Lung (tissue), 11 donors: ENCODE measurements at regions not wholly inside any gene's neighbourhood (a gene's known extent, or its start where the extent isn't known, plus 50 kb on each side); places are given as distances from the start of the nearest gene placed in this dataset.

ENCODE experiments used
- ATAC-seq: fragments of 200-7000 bp; cut with Tn5 transposase; one replicate; pipeline ENCODE4 v1.9.1; 2020; ENCODE audit warnings: moderate number of reproducible peaks; ENCODE audit not compliant: insufficient read depth, low FRiP score
- DNase-seq, 3 donors: peaks; one replicate each; pipeline ENCODE4 v3.0.0-alpha.2; 2013 to 2017
- H3K27ac ChIP-seq, 2 donors: one replicate each; pipeline ENCODE4 v1.5.1; 2013; ENCODE audit warnings: mild to moderate bottlenecking in 2 of 2, moderate library complexity in 2 of 2, control low read depth in 1 of 2, inconsistent platforms in 1 of 2, low read depth in 1 of 2, low read length in 1 of 2
- H3K27me3 ChIP-seq, 3 donors: one replicate each; pipeline ENCODE4 v1.5.1; 2013; ENCODE audit warnings: low read length in 2 of 3; ENCODE audit not compliant: control insufficient read depth in 3 of 3, insufficient read depth in 3 of 3
- H3K36me3 ChIP-seq, 4 donors: one replicate each; pipeline ENCODE4 v1.5.1; 2013; ENCODE audit warnings: low read length in 4 of 4, mild to moderate bottlenecking in 1 of 4, moderate library complexity in 1 of 4; ENCODE audit not compliant: control insufficient read depth in 4 of 4, insufficient read depth in 4 of 4
- H3K4me1 ChIP-seq, 5 donors: one replicate each; pipeline ENCODE4 v1.5.1; 2013; ENCODE audit warnings: low read length in 5 of 5, mild to moderate bottlenecking in 2 of 5, moderate library complexity in 1 of 5; ENCODE audit not compliant: control insufficient read depth in 5 of 5, insufficient read depth in 5 of 5
- H3K4me3 ChIP-seq: one replicate; pipeline ENCODE4 v1.5.1; 2013; ENCODE audit warnings: mild to moderate bottlenecking, control low read depth, moderate library complexity
- H3K9ac ChIP-seq, 2 donors: one replicate each; pipeline ENCODE4 v1.5.1; 2013; ENCODE audit warnings: low read length in 2 of 2, control low read depth in 1 of 2; ENCODE audit not compliant: insufficient read depth in 1 of 2
- H3K9me3 ChIP-seq, 4 donors: one replicate each; pipeline ENCODE4 v1.5.1; 2013; ENCODE audit warnings: low read length in 3 of 4, mild to moderate bottlenecking in 1 of 4, moderate library complexity in 1 of 4; ENCODE audit not compliant: control insufficient read depth in 4 of 4, insufficient read depth in 3 of 4
- WGBS, 2 donors: extraction: QIAGEN DNeasy Blood & Tissue Kit; methylation state at CpG; one replicate each; pipeline ENCODE4 v1.1.7; 2013; 5-methylcytosine and 5-hydroxymethylcytosine counted together
- TF ChIP-seq, protein P1 (sequence below): IDR thresholded peaks from 2 replicates; pipeline ENCODE4 v1.5.1; 2012; ENCODE audit warnings: mild to moderate bottlenecking; ENCODE audit errors: control extremely low read depth, extremely low read depth
- donor health status: control.
- donor health status: control.
- donor health status: Bipolar disorder and iron deficiency.
- donor health status: healthy.
- donor health status: DM: yes; HTN: yes; CAD: no.

DNA sequence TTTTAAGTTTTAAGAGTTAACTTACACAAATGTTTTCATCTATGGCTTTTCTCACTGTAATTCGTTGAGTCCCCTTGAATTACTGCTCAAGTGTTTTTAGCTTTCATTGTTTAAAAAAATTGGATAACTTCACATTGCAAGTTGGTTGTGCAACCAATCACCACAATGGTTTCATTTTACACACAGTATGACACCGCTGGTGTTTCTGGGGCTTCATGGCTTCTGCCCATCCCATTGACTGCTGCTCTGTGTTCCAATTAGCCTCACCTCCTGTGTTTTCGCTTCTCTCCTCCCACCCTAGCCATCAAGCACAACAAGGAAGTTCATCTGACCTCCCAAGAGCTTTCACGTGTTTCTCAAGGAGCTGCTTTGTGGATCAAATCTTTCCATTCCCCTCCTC, 199.1 kb upstream of the CHAC2 start:
- TF ChIP-seq, protein P1, sequence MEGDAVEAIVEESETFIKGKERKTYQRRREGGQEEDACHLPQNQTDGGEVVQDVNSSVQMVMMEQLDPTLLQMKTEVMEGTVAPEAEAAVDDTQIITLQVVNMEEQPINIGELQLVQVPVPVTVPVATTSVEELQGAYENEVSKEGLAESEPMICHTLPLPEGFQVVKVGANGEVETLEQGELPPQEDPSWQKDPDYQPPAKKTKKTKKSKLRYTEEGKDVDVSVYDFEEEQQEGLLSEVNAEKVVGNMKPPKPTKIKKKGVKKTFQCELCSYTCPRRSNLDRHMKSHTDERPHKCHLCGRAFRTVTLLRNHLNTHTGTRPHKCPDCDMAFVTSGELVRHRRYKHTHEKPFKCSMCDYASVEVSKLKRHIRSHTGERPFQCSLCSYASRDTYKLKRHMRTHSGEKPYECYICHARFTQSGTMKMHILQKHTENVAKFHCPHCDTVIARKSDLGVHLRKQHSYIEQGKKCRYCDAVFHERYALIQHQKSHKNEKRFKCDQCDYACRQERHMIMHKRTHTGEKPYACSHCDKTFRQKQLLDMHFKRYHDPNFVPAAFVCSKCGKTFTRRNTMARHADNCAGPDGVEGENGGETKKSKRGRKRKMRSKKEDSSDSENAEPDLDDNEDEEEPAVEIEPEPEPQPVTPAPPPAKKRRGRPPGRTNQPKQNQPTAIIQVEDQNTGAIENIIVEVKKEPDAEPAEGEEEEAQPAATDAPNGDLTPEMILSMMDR = no peak
- no peak for ATAC-seq
- DNase-seq = no peak
- Histone ChIP-seq H3K9me3 (no peaks in the 10 kb centered on the region), H3K27ac (no peak overlapping the region), H3K4me1 (no peaks in the 10 kb centered on the region), H3K9ac (no peak overlapping the region), H3K36me3 (no peaks in the 10 kb centered on the region), H3K4me3 (no peak overlapping the region), H3K27me3 (no peaks in the 10 kb centered on the region)
- 55 to 68% methylated on average over 4 of the region's 4 CpGs for WGBS, 2 donors

DNA sequence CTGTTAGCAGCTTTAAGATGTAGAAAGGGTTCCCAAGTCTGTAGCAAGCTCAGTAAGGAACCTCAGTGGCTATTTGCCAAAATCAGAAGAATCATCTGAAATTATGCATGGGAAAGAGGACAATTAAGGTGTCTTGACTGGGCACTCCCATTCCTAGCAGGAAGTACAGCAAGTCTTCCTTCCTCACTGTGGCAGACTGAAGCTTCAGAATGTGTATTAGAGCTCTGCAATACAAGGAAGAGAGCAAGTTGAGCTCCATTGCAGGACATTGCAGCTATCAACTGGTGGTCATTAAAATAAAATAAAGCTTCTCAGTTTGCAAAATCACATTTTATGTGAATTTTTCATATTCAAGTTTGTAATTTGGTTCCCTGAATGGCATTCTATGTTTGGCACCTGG, 200.5 kb upstream of the CHAC2 start:
- H3K4me1 ChIP-seq = no peaks in the 10 kb centered on the region
- DNase-seq (no peak), ATAC-seq (no peak)
- H3K4me3 ChIP-seq = no peak overlapping the region
- H3K36me3 ChIP-seq = no peaks in the 10 kb centered on the region
- H3K9me3 ChIP-seq = no peaks in the 10 kb centered on the region
- H3K27ac ChIP-seq = no peak overlapping the region
- no peak overlapping the region for H3K9ac ChIP-seq
- H3K27me3 ChIP-seq = no peaks in the 10 kb centered on the region
- TF ChIP-seq, protein P1 = no peak

DNA sequence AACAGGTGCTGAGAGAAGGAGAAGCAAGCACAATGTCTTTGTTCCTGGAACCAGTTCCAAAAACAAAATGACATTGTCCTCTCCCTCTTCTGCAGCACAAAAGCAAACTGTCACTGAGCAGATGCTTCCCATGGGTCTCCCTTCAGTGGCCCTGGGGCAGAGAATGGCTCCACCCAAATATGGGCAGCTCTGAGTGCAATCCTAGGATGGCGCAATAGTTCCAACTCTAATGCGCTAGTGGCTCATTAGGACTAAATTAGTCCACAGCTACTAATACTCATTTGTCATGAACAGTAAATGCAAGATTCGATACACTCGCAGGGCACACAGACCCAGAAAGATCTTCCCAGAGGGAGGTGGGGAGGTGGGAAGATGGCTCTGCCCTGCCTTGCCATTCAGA, 205.2 kb upstream of the CHAC2 start:
- Histone ChIP-seq H3K27me3 (no peaks in the 10 kb centered on the region), H3K27ac (no peak overlapping the region), H3K4me3 (no peak overlapping the region), H3K4me1 (no peaks in the 10 kb centered on the region), H3K36me3 (no peaks in the 10 kb centered on the region), H3K9ac (no peak overlapping the region), H3K9me3 (peaks cover 0 to 3% (median 0%) of the 10 kb centered on the region in 4 donors)
- no peak for DNase-seq
- TF ChIP-seq, protein P1 = no peak
- 91 to 94% methylated on average over 4 of the region's 4 CpGs for WGBS, 2 donors
- no peak for ATAC-seq

DNA sequence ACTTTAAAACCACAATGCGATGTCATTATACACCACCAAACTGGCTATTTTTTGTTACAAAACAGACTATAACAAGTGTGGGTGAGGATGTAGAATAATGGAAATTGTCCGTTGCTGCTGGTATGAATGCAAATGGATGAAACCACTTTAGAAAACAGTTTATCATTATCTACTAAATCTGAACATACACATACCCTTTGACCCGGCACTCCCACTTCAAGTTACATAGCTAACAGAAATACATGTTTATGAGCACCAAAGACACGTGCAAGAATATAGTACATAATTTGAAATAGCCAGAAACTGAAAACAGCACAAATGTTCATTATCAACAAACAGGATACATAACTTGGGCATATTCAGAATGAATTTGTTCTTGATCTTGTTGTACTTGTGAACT, 206.4 kb upstream of the CHAC2 start:
- Histone ChIP-seq H3K4me1 (no peaks in the 10 kb centered on the region), H3K27me3 (no peaks in the 10 kb centered on the region), H3K36me3 (no peaks in the 10 kb centered on the region), H3K9ac (no peak overlapping the region), H3K9me3 (peaks cover 0 to 4% (median 0%) of the 10 kb centered on the region in 4 donors), H3K4me3 (no peak overlapping the region), H3K27ac (no peak overlapping the region)
- DNase-seq = no peak
- WGBS, 2 donors = 79 to 89% methylated on average over 4 of the region's 4 CpGs
- ATAC-seq = no peak
- TF ChIP-seq, protein P1 = no peak
